Breast epithelium (tissue), 3 donors: ENCODE measurements at regions not wholly inside any gene's neighbourhood (a gene's known extent, or its start where the extent isn't known, plus 50 kb on each side); places are given as distances from the start of the nearest gene placed in this dataset.

Source experiments
- CTCF ChIP-seq, 3 donors: fragments of 450-650 bp; IDR thresholded peaks; one replicate each; pipeline ENCODE4 v1.5.1; 2016 to 2017; ENCODE audit warnings: antibody characterized with exemption in 3 of 3, mild to moderate bottlenecking in 3 of 3, moderate library complexity in 3 of 3
- POLR2AphosphoS5 ChIP-seq, 3 donors: sonication (generic); formaldehyde crosslinking; IDR thresholded peaks; one replicate each; pipeline ENCODE4 v1.6.1; 2017; ENCODE audit warnings: antibody characterized with exemption in 3 of 3

- TF ChIP-seq CTCF (IDR thresholded peaks at IDR 0.05) (no peak), POLR2AphosphoS5 (IDR thresholded peaks at IDR 0.05) (no peak)
Measured at GRCh38 chr14:85313560-85314207, 216.3 kb upstream of the FLRT2 start.
